OCI-M2 (cell line): ENCODE measurements at regions not wholly inside any gene's neighbourhood (a gene's known extent, or its start where the extent isn't known, plus 50 kb on each side); places are given as distances from the start of the nearest gene placed in this dataset.
"Not testable (repeated sequence)": the region's sequence is repeated elsewhere in the genome, so short reads cannot be mapped to it uniquely, and the experiment has no call there.

Experiments used
- DNase-seq: peaks from one replicate; lab custom pipeline; 2025; ENCODE audit not compliant: unreplicated experiment; lab: John Stamatoyannopoulos, UW

- DNase-seq = no peak
Observed at GRCh38 chrX:40415675-40416074, 165.1 kb upstream of the ATP6AP2 start.

GRCh38 chrX:40414335-40414734 is 166.4 kb upstream of the ATP6AP2 start:
- no peak for DNase-seq

DNA sequence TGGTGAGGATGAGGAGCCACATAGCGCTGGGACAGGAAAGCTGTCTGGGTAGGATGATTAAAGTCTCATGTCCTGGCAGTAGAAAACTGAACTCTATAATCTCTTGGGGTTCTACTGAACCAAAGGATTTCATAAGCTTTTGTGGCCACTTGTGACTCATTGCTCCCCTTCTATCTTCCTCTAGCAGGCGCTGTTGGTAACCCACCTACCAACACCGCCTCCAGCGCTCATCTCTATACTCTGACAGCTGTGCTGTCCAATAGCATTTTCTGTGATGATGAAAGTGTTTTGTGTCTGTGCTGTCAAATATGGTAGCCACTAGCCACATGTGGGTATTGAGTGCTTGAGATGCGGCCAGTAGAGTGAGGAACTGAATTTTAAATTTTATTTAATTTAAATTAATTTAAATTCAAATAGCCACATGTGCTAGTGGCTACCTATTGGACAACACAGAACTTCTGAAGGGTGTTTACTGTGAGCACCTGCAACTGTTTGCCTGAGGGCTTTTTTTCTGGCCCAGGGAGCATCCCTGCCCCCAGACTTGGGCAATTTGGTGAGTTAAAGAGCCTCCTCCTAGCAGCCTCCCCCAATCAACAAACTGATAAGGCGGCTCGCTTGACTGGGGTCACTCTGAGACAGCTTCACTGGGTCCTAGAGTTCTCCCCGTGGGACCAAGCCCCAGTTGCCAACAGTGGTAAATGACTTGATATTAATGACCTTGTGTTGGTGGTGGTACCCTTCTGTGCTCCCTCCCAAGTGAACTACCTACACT is 169.2 kb upstream of the ATP6AP2 start:
- no peak for DNase-seq

- DNase-seq = no peak
Observed at GRCh38 chrX:40410859-40411258, 169.9 kb upstream of the ATP6AP2 start.

GRCh38 chrX:40406330-40406859 is 174.4 kb upstream of the ATP6AP2 start:
- DNase-seq = no peak

- DNase-seq = no peak
Observed at GRCh38 chrX:40405399-40405798, 175.4 kb upstream of the ATP6AP2 start.

- no peak for DNase-seq
Observed at GRCh38 chrX:40403757-40404156, 177.0 kb upstream of the ATP6AP2 start.

DNA sequence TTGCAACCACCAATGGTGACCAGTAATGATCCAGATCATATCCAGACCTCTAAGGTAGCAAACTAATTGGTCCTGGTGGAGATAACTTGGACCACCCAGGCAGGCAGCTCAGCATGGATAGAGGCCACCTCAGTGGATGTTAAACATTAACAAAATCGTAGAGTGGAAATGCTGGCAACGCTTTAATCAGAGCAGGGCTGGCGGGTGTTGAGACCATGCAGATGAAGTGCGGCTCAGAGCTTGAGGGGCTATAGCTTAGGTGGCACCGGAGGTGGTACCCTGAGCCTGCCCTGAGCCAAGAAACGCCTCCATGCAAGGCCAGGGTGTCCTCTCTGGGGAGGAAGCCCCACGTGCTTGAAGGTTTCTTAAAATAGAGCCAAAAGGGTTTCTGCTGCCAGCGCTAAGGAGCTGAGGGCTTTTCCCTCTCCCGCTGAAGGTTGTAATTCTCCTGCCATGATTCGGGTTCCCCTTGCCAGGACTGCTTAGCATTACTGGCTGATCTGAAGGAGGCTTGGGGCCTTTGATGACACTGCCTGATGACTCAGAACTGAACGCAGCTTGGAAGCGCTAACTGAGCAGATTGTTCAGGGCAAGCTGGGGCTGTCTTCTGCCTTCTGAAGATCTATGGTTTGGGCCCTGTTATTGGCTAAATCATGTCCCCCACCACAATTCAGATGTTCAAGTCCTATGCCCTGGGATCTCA is 177.8 kb upstream of the ATP6AP2 start:
- DNase-seq = no peak

GRCh38 chrX:40395102-40395501 is 185.7 kb upstream of the ATP6AP2 start:
- DNase-seq = no peak

DNA sequence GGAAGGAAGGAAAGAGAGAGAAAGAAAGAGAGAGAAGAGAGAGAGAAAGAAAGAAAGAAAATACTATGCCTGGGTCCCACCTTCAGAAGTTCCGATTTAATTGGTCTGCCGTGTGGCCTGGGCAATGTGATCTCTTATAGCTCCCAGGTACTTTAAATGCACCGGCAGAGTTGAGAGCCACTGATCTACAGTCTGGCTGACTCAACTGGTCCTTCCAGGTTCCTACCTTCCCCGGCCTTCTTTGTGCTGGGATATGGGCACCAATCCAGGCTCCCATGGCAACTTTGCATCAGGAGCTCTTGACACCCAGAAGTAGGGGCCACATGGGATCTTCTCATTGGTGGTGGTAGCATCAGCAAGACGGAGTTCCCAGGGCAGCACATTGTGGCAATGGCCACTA is 186.5 kb upstream of the ATP6AP2 start:
- no peak for DNase-seq

GRCh38 chrX:40392599-40392998 is 188.2 kb upstream of the ATP6AP2 start:
- DNase-seq = no peak

DNA sequence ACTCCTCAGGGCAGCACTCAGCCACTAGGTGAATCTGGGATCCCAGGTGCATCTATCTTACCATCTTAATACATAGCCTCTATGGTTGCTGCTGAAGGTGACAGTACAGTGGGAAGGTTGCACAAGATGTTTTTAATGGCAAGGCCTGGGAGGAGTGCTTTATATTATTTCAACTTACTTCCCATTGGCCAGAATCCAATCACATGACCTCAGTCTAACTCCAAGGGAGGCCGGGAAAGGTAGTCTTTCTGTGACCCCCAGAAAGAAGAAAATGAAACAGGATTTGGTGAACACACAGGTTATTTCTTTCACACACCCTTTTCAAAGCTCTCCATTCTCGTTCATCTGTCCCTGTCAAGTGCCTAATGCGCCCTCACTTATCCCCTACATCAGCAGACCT is 189.1 kb upstream of the ATP6AP2 start:
- DNase-seq = no peak

- no peak for DNase-seq
Observed at GRCh38 chrX:40389555-40389954, 191.2 kb upstream of the ATP6AP2 start.

DNA sequence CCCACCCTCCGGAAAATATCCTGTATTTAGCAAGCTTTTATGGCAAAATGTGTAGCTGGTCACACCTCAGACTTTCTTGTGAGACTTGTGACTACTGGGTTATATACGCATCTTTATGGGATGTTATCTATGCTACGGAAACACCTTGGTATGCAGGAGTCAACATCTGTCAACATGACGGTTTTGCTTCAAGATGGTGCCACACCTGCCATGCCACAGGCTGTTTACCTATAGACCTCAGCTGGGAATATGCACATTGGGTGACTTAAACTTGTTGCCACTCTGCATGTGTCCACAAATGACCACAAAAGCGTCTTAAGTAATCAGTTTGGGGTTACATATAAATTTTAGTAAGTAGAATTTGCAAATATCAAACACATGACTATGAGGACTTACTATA is 192.3 kb upstream of the ATP6AP2 start:
- no peak for DNase-seq

DNA sequence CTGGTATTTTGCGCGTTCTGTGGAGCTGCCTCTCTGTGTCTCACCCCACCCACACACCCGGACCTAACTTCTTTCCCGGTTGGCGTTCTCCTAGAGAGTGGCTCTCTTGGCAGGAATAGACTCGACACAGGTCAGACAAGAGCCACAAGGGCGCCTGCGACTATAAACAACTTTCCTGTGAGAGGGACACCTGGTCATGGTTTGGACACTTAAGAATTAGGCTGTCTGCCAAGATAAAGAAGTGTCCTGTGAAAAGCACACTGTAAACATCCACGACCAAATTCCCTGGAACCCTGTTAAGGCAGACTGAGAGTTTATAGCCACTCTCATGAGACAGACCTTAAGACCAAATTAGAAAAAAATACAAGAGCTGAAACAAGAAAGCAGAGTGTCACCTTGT is 192.9 kb upstream of the ATP6AP2 start:
- DNase-seq = not testable (repeated sequence)

DNA sequence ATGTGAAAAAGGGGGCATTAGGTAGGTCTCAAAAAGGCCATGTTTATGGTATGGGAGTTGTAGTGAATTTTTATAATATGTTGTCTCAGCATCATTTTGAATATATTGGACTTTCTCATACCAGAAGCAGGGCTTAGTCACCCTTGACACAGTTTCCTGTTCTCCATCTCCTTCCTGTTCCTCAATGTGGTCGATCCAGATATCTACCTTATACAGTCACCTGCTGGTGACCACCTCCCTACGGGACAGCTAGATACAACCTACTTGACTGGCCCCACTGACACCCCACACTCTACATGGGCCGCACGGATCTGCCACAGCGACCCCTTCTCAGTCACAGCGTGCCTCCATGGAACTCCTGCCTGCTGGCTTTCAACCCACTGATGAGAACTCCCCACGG is 193.5 kb upstream of the ATP6AP2 start:
- DNase-seq = not testable (repeated sequence)

DNA sequence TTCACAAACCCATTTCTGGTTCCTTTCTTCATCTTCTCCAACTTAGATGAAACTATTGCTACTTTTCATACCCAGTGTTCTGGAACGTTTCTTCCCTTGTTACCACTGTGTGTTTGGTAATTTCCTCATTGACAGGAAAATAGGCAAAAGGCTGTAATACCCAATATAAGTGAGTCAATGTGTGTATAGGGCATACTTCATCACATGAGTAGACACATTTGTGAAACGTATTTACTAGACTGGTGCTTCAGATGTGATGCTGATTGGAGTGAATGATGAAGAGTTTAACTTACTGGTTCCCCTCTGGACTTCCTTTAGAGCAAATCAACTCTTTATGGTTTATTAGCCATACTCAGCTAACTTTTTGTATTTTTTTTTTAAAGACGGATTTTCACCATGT is 195.1 kb upstream of the ATP6AP2 start:
- no peak for DNase-seq

- DNase-seq = no peak
Observed at GRCh38 chrX:40385256-40385655, 195.5 kb upstream of the ATP6AP2 start.

- no peak for DNase-seq
Observed at GRCh38 chrX:40383969-40384368, 196.8 kb upstream of the ATP6AP2 start.

DNA sequence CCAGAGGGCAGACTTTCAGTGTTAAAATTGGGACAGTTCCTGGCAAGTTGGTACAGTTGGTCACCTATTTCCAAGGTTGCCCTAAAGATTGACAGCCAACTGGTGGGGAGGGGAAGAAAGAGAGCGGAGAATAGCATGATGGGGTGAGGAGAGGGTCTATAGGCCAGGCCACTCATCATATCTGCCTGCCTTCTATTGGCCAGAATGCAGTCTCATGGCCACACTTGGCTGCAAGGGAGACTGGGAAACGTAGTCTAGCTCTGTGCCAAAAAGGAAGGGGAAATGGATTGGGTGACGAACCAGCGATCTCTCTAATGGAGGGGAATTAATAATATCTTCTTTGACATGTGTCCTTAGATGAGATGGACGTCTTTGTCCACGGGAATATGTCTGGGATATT is 197.4 kb upstream of the ATP6AP2 start:
- DNase-seq = no peak

- DNase-seq = no peak
Observed at GRCh38 chrX:40380655-40381488, 199.9 kb upstream of the ATP6AP2 start.

DNA sequence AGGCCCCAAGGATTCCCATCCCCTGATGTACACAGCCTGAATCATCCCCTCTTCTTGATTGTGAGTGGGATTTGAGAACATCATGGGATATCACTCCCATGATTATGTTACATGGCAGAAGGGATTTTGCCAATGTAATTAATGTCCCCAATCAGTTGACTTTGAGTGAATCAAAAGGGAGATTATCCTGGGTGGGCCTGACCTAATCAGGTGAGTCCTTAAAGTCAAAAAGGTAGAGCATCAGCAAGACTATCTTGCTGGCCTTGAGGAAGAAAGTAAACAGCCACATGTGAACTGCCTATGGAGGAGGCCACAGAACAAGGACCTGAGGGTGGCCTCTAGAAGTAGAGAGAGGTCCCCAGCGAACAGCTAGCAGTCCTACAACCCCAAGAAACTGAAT is 203.1 kb upstream of the ATP6AP2 start:
- DNase-seq = no peak
